Nephron progenitor cell (in vitro differentiated cells): ENCODE measurements at regions not wholly inside any gene's neighbourhood (a gene's known extent, or its start where the extent isn't known, plus 50 kb on each side); places are given as distances from the start of the nearest gene placed in this dataset.

Source experiments
- DNase-seq: peaks from one replicate; pipeline ENCODE4 v3.0.0; 2021
- H3K27ac Mint-ChIP-seq: 2 replicates; pipeline ENCODE4 v1.8.0; 2021; ENCODE audit warnings: mild to moderate bottlenecking, moderate library complexity, mixed read lengths
- H3K27me3 Mint-ChIP-seq: 2 replicates; pipeline ENCODE4 v1.8.0; 2021; ENCODE audit warnings: mild to moderate bottlenecking, low read depth, mixed read lengths; ENCODE audit not compliant: poor library complexity
- H3K36me3 Mint-ChIP-seq: 2 replicates; pipeline ENCODE4 v1.8.0; 2021; ENCODE audit warnings: low read depth, mixed read lengths
- H3K4me1 Mint-ChIP-seq: 2 replicates; pipeline ENCODE4 v1.8.0; 2021; ENCODE audit warnings: mixed read lengths
- H3K4me3 Mint-ChIP-seq: 2 replicates; pipeline ENCODE4 v1.8.0; 2021; ENCODE audit warnings: mild to moderate bottlenecking, moderate library complexity, mixed read lengths
- H3K9me3 Mint-ChIP-seq: 2 replicates; pipeline ENCODE4 v1.8.0; 2021; ENCODE audit warnings: mild to moderate bottlenecking, moderate library complexity, mixed read lengths
- TF ChIP-seq, protein P1 (sequence below): fragments of 200-600 bp; sonication (generic); IDR thresholded peaks from 2 replicates; pipeline ENCODE4 v1.5.0; 2021; ENCODE audit warnings: antibody characterized with exemption

DNA sequence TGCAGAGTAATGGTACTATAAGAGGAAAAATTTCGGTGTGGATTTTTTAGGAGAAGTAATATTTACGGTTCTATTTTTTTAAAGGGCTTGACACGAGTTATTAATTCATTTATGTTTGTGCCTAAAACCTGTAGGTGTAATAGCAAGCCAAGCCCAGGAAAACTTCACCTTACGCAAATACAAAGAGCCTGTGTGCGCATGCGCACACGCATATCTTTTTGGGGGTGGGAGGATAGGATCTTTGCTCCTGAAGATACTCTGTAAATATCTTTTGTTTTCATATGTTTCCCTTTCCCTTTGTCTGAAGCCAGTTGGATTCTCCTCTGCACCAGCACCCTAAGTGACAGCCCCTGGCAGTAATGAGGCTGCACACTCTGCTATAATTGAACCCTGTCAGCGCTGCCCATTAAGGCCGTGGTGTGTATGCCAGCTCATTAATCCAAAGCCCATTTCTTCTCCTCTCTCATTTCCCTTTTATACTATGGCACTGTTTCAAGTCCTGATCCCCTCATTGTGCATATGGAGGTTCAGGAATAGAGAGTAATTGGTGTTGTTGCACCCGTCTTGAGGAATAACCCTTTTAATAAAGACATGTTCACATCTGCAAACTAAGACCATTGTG is 327.2 kb upstream of the E2F7 start:
- Mint-ChIP-seq H3K4me1 (no peaks in the 10 kb centered on the region), H3K36me3 (no peaks in the 10 kb centered on the region), H3K27ac (no peak overlapping the region), H3K9me3 (no peaks in the 10 kb centered on the region), H3K4me3 (no peak overlapping the region), H3K27me3 (no peaks in the 10 kb centered on the region)
- TF ChIP-seq, protein P1, sequence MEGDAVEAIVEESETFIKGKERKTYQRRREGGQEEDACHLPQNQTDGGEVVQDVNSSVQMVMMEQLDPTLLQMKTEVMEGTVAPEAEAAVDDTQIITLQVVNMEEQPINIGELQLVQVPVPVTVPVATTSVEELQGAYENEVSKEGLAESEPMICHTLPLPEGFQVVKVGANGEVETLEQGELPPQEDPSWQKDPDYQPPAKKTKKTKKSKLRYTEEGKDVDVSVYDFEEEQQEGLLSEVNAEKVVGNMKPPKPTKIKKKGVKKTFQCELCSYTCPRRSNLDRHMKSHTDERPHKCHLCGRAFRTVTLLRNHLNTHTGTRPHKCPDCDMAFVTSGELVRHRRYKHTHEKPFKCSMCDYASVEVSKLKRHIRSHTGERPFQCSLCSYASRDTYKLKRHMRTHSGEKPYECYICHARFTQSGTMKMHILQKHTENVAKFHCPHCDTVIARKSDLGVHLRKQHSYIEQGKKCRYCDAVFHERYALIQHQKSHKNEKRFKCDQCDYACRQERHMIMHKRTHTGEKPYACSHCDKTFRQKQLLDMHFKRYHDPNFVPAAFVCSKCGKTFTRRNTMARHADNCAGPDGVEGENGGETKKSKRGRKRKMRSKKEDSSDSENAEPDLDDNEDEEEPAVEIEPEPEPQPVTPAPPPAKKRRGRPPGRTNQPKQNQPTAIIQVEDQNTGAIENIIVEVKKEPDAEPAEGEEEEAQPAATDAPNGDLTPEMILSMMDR, result no peak
- DNase-seq, result no peak

DNA sequence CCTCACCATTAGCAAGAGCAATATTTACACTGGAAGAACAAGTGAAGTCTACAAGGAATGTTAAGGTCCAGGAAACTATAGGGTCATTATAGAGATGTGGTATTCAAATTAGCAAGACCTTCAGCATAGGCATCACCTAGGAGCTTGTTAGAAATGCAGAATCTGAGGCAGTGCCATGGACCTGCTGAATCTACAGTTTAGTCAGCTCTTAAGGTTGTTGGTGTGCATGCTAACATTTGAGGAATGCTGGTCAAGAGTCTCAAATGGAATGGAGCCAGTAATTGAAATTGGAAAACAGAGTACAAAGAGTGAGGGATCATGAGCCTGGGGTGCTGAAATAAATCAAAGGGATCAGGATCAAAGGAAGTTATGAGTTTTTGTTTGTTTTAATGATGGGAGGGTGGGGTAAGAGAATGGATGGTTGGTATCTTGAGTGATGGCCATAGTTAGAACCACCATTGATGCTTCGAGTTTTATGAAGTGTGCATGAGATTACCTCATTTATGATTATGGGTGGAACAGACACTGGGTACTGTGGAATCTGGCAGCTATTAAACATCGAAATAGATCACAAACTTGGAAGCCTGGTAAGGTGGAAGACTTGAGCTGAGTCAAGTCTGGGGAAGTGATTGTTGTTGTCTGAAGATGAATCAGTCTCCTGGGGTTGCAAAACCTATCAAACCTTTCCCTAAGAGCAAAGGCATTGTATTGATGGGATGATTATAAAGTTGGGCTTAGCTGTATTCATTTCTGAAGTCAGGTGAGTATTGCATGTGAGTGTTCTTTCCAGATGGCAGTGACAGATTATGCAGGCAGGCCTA is 323.3 kb upstream of the E2F7 start:
- H3K4me3 Mint-ChIP-seq, result no peak overlapping the region
- H3K27ac Mint-ChIP-seq, result no peak overlapping the region
- H3K9me3 Mint-ChIP-seq, result no peaks in the 10 kb centered on the region
- DNase-seq, result no peak
- H3K27me3 Mint-ChIP-seq, result no peaks in the 10 kb centered on the region
- no peaks in the 10 kb centered on the region for H3K4me1 Mint-ChIP-seq
- no peaks in the 10 kb centered on the region for H3K36me3 Mint-ChIP-seq
- TF ChIP-seq, protein P1, result no peak

DNA sequence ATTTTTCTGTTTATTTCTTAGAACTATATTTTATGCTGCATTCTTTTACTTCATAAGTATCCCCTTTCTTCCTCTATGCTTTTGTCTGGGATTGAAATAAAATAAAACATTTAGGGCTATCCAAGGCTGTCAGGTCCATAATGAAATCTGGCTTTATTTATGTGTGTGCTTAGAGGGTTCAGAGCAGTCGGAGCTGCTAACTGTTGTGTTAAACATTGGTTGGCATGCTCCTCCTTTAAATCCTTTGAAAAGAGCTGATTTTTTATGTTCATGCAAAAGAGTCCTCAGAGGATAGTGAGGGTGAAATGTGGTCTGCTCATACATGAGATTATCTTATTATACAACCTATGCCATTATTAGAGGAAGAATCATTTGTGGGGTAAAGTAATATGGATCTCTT is 322.3 kb upstream of the E2F7 start:
- no peaks in the 10 kb centered on the region for H3K36me3 Mint-ChIP-seq
- H3K27ac Mint-ChIP-seq, result no peak overlapping the region
- no peak overlapping the region for H3K4me3 Mint-ChIP-seq
- no peaks in the 10 kb centered on the region for H3K9me3 Mint-ChIP-seq
- TF ChIP-seq, protein P1, result no peak
- no peaks in the 10 kb centered on the region for H3K27me3 Mint-ChIP-seq
- no peak for DNase-seq
- H3K4me1 Mint-ChIP-seq, result no peaks in the 10 kb centered on the region

- DNase-seq, result no peak
- H3K9me3 Mint-ChIP-seq, result no peaks in the 10 kb centered on the region
- H3K36me3 Mint-ChIP-seq, result no peaks in the 10 kb centered on the region
- no peaks in the 10 kb centered on the region for H3K27me3 Mint-ChIP-seq
- H3K27ac Mint-ChIP-seq, result no peak overlapping the region
- H3K4me1 Mint-ChIP-seq, result no peaks in the 10 kb centered on the region
- no peak overlapping the region for H3K4me3 Mint-ChIP-seq
- TF ChIP-seq, protein P1, result no peak
Measured at GRCh38 chr12:77387214-77387613, 321.8 kb upstream of the E2F7 start.

GRCh38 chr12:77384941-77385340 is 319.6 kb upstream of the E2F7 start:
- no peaks in the 10 kb centered on the region for H3K36me3 Mint-ChIP-seq
- no peaks in the 10 kb centered on the region for H3K9me3 Mint-ChIP-seq
- no peak overlapping the region for H3K4me3 Mint-ChIP-seq
- no peak for DNase-seq
- no peaks in the 10 kb centered on the region for H3K4me1 Mint-ChIP-seq
- no peak overlapping the region for H3K27ac Mint-ChIP-seq
- H3K27me3 Mint-ChIP-seq, result no peaks in the 10 kb centered on the region
- TF ChIP-seq, protein P1, result no peak
